Parathyroid adenoma (tissue), 2 donors: ENCODE measurements at regions not wholly inside any gene's neighbourhood (a gene's known extent, or its start where the extent isn't known, plus 50 kb on each side); places are given as distances from the start of the nearest gene placed in this dataset.

Source experiments
- H2AFZ ChIP-seq: fragments of 300-600 bp; sonication (generic); one replicate; pipeline ENCODE4 v1.7.0; 2017; ENCODE audit warnings: antibody characterized with exemption, mild to moderate bottlenecking
- H3K27ac ChIP-seq: fragments of 300-600 bp; sonication (generic); one replicate; pipeline ENCODE4 v1.7.0; 2017
- H3K27me3 ChIP-seq: fragments of 300-600 bp; sonication (generic); one replicate; pipeline ENCODE4 v1.7.0; 2017; ENCODE audit warnings: low read length; ENCODE audit not compliant: control insufficient read depth, insufficient read depth
- H3K36me3 ChIP-seq: fragments of 300-600 bp; sonication (generic); one replicate; pipeline ENCODE4 v1.7.0; 2017; ENCODE audit warnings: low read length; ENCODE audit not compliant: control insufficient read depth, insufficient read depth
- H3K4me1 ChIP-seq: fragments of 300-600 bp; sonication (generic); one replicate; pipeline ENCODE4 v1.7.0; 2017; ENCODE audit warnings: control low read depth
- H3K4me2 ChIP-seq: fragments of 300-600 bp; sonication (generic); one replicate; pipeline ENCODE4 v1.7.0; 2017; ENCODE audit warnings: low read length
- H3K4me3 ChIP-seq: fragments of 300-600 bp; sonication (generic); one replicate; pipeline ENCODE4 v1.7.0; 2017; ENCODE audit warnings: low read depth, low read length
- H3K79me2 ChIP-seq: fragments of 300-600 bp; sonication (generic); one replicate; pipeline ENCODE4 v1.7.0; 2017; ENCODE audit warnings: control low read depth
- H3K9ac ChIP-seq: fragments of 300-600 bp; sonication (generic); one replicate; pipeline ENCODE4 v1.7.0; 2017; ENCODE audit warnings: mild to moderate bottlenecking
- H3K9me3 ChIP-seq: fragments of 300-600 bp; sonication (generic); one replicate; pipeline ENCODE4 v1.7.0; 2017; ENCODE audit warnings: low read length; ENCODE audit not compliant: control insufficient read depth
- TF ChIP-seq, protein P1 (sequence below): fragments of 300-600 bp; sonication (generic); IDR thresholded peaks from one replicate; pipeline ENCODE4 v1.7.0; 2017; ENCODE audit warnings: antibody characterized with exemption, mild to moderate bottlenecking
- donor health status: primary hyperparathyroidism.

DNA sequence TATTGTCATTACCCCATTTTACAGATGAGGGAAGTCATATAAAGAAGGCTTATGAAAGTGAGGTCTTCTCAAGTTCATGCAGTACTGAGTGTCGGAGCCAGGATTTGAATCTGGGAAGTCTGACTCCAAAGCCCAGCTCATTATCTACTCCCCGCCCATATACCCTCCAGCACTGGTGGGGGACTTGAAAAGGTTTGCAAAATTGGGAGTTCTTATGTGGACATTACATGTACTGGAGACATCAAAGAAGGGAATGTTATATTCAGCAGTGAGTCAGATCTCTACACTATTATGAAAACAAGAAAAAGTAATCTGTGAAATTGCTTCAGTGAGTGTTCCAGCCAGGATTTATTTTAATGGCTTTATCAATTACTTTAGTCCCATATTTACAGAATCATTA is 185.2 kb upstream of the CADPS start:
- H3K36me3 ChIP-seq, result no peaks in the 10 kb centered on the region
- H3K9me3 ChIP-seq, result no peaks in the 10 kb centered on the region
- no peaks in the 10 kb centered on the region for H3K79me2 ChIP-seq
- no peak overlapping the region for H3K4me2 ChIP-seq
- no peak overlapping the region for H3K9ac ChIP-seq
- H2AFZ ChIP-seq, result no peak overlapping the region
- peaks cover 11% of the 10 kb centered on the region for H3K4me1 ChIP-seq
- TF ChIP-seq, protein P1, sequence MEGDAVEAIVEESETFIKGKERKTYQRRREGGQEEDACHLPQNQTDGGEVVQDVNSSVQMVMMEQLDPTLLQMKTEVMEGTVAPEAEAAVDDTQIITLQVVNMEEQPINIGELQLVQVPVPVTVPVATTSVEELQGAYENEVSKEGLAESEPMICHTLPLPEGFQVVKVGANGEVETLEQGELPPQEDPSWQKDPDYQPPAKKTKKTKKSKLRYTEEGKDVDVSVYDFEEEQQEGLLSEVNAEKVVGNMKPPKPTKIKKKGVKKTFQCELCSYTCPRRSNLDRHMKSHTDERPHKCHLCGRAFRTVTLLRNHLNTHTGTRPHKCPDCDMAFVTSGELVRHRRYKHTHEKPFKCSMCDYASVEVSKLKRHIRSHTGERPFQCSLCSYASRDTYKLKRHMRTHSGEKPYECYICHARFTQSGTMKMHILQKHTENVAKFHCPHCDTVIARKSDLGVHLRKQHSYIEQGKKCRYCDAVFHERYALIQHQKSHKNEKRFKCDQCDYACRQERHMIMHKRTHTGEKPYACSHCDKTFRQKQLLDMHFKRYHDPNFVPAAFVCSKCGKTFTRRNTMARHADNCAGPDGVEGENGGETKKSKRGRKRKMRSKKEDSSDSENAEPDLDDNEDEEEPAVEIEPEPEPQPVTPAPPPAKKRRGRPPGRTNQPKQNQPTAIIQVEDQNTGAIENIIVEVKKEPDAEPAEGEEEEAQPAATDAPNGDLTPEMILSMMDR, result no peak
- H3K4me3 ChIP-seq, result no peak overlapping the region
- no peak overlapping the region for H3K27ac ChIP-seq
- H3K27me3 ChIP-seq, result no peaks in the 10 kb centered on the region

DNA sequence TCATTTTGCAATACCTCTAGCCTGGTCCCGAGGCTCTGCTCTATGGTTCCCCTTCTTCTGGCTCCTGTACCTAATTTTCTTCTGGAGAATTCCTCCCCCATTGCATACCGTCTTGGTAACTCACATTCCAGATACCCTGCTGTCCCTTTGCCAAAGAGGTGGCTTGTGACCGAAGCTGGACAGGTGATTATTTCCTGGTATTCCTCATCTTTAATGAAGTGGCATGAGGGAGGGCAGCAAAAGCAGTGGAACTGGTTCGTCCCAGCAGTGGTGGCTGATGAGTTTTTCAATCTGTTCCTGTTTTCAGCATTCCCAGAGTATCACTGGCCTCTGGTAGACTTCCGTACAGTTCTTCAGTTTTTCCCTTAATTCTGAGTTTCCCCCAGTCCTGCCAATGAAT is 186.2 kb upstream of the CADPS start:
- Histone ChIP-seq H3K9ac (no peak overlapping the region), H2AFZ (no peak overlapping the region), H3K27ac (no peak overlapping the region), H3K79me2 (no peaks in the 10 kb centered on the region), H3K9me3 (no peaks in the 10 kb centered on the region), H3K4me1 (peaks cover 14% of the 10 kb centered on the region), H3K27me3 (no peaks in the 10 kb centered on the region), H3K4me3 (no peak overlapping the region), H3K4me2 (no peak overlapping the region), H3K36me3 (no peaks in the 10 kb centered on the region)
- TF ChIP-seq, protein P1, result no peak

DNA sequence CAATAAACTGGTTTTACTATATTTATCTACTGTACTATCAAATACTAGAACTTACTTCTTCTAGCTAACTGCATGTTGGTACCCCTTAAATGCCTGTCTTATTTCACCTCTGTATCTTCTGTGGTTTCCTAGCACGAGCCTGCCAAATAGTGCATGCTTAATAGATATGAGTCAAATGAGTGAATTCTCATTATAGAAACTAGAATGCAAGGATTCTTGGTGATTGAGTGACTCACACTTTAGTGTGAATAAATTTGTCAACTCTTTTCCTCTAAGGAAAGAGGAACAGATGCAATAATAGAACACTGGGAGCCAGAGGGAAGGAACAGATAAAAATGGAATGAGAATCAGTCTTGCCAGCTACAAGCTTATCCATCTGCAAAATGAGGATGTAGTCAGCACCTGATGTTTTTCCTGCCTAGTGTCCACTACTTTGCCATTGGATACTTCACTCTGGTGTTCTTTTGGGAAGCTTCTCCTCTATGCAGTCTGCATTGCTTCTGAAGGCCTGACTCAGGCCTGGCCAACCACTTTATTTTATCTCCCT is 189.1 kb upstream of the CADPS start:
- TF ChIP-seq, protein P1, result no peak
- Histone ChIP-seq H3K4me2 (no peak overlapping the region), H2AFZ (no peak overlapping the region), H3K4me3 (no peak overlapping the region), H3K27me3 (no peaks in the 10 kb centered on the region), H3K9ac (no peak overlapping the region), H3K9me3 (no peaks in the 10 kb centered on the region), H3K27ac (no peak overlapping the region), H3K36me3 (no peaks in the 10 kb centered on the region), H3K79me2 (no peaks in the 10 kb centered on the region), H3K4me1 (peaks cover 14% of the 10 kb centered on the region)

DNA sequence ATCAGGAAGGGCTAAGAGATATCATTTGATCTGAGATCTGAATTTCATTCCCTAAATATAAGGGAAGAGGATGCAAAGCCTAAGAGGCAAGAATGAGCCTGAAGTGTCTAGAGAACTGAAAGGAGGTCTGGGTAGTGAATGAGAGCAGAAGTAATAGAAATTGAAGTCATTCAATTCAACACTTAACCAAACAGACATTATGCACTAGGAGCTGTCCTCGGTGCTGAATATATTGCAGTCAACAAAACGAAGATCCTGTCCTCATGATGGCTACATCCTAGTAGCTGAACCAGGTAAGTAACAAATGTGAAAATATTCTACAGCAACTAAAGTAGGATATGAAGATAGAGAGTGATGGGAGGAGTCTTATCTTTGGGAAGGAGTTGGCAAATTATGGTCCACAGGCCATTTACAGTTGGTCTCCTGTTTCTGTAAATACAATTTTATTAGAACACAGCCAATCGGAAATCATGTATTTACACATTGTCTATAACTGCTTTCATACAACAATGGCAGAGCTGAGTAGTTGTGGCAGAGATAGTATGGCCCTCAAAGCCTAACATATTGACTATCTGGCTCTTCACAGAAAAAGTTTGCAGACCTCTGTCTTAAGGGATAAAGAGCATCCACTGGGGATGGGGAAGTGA is 192.9 kb upstream of the CADPS start:
- Histone ChIP-seq H3K9me3 (no peaks in the 10 kb centered on the region), H3K27me3 (no peaks in the 10 kb centered on the region), H2AFZ (no peak overlapping the region), H3K4me3 (no peak overlapping the region), H3K4me1 (peaks cover 9% of the 10 kb centered on the region), H3K9ac (no peak overlapping the region), H3K27ac (no peak overlapping the region), H3K4me2 (no peak overlapping the region), H3K79me2 (no peaks in the 10 kb centered on the region), H3K36me3 (no peaks in the 10 kb centered on the region)
- TF ChIP-seq, protein P1, result no peak
